ENCODE measurements at regions not wholly inside any gene's neighbourhood (a gene's known extent, or its start where the extent isn't known, plus 50 kb on each side); places are given as distances from the start of the nearest gene placed in this dataset.

- TF ChIP-seq CTCF (conservative IDR thresholded peaks at IDR 0.05) (no peak), ZFX (IDR thresholded peaks at IDR 0.05) (no peak)
Observed at GRCh38 chr11:15551901-15552851, 437.5 kb downstream of the INSC start.
